Peyer's patch (tissue), 4 donors: ENCODE measurements at regions not wholly inside any gene's neighbourhood (a gene's known extent, or its start where the extent isn't known, plus 50 kb on each side); places are given as distances from the start of the nearest gene placed in this dataset.

Experiments used
- CTCF ChIP-seq, 6 experiments: fragments of 450-650 bp in 4 of 6; fragments of 200-600 bp in 2 of 6; sonication (generic) in 1 of 6; IDR thresholded peaks; one replicate each; pipeline ENCODE4 v1.5.1; 2017 to 2019; ENCODE audit warnings: antibody characterized with exemption in 6 of 6, mild to moderate bottlenecking in 3 of 6, moderate library complexity in 1 of 6
- POLR2A ChIP-seq, 2 donors: fragments of 450-650 bp; IDR thresholded peaks; one replicate each; pipeline ENCODE4 v1.5.1; 2017; ENCODE audit warnings: antibody characterized with exemption in 2 of 2, mild to moderate bottlenecking in 2 of 2, moderate library complexity in 2 of 2

DNA sequence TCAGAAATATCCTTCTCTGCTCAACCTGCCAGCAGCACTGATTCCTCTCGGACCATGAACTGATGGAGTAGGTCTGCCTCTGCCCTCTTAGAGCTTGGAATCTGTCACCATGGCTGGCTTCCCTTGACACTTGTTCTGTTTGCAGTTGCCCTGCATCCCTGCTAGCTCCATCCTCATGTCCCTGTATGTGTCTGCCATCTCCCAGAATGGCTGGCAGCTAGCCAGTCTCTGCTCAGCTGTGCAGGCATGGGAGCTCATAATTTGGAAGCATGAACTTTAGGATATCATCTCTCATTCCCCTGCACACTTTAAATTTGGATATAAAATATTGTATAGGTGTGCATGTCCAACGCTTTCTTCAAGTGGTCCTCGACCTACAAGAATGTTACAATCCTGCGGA is 95.4 kb downstream of the C1orf94 start:
- TF ChIP-seq CTCF (IDR thresholded peaks at IDR 0.05) (no peak), POLR2A (IDR thresholded peaks at IDR 0.05) (no peak)
